GM12878 (cell line): ENCODE measurements at regions not wholly inside any gene's neighbourhood (a gene's known extent, or its start where the extent isn't known, plus 50 kb on each side); places are given as distances from the start of the nearest gene placed in this dataset.

Experiments
- ATAC-seq: fragments of 200-7000 bp; cut with Tn5 transposase; 3 replicates; pipeline ENCODE4 v1.9.1; 2020; ENCODE audit warnings: mild to moderate bottlenecking, moderate library complexity
- BruUV-seq: library from RNA; stranded (reverse); fragments of 400-500 nt; replicated peaks from 2 replicates; lab custom pipeline; 2021; lab: Mats Ljungman, UMichigan
- CTCF ChIA-PET: fragments of 300-600 bp; sonication (Branson Sonifier 250); formaldehyde crosslinking; extraction: SDS; loops from one replicate; lab custom pipeline; 2021; ENCODE audit warnings: inconsistent platforms; lab: Yijun Ruan, JAX
- POLR2A ChIA-PET: fragments of 350-600 bp; formaldehyde crosslinking; extraction: SDS; loops from one replicate; lab custom pipeline; 2021; ENCODE audit warnings: inconsistent platforms; lab: Charles Lee
- RAD21 ChIA-PET: fragments of 300-600 bp; sonication (Branson Sonifier 250); formaldehyde crosslinking; loops from one replicate; lab custom pipeline; 2023; ENCODE audit warnings: antibody characterized with exemption; ENCODE audit not compliant: unreplicated experiment; lab: Charles Lee
- SMC1A ChIA-PET: fragments of 300-600 bp; sonication (Branson Sonifier 250); formaldehyde crosslinking; loops from one replicate; lab custom pipeline; 2023; ENCODE audit not compliant: unreplicated experiment, uncharacterized antibody; lab: Charles Lee
- DNase-seq: peaks from one replicate; pipeline ENCODE4 v3.0.0-alpha.2; 2011; ENCODE audit warnings: low read depth, low spot score
- FAIRE-seq: peaks from 3 replicates; lab custom pipeline; 2011; peaks lifted over from hg19 to GRCh38; lab: Jason Lieb, UNC
- H2AFZ ChIP-seq: 2 replicates; pipeline ENCODE4 v1.6.0; 2011; ENCODE audit warnings: low read depth, low read length, control low read depth; ENCODE audit not compliant: control insufficient read depth
- H3K27ac ChIP-seq: 2 replicates; pipeline ENCODE4 v1.5.1; 2011; ENCODE audit warnings: control low read depth; ENCODE audit not compliant: control insufficient read depth, insufficient read depth
- H3K27me3 ChIP-seq, 2 experiments: replicated peaks in 1 of 2; 2 replicates each; pipeline versions ENCODE4 v1.6.0 to v1.6.1; 2011; ENCODE audit warnings: low read length in 1 of 2; ENCODE audit not compliant: control insufficient read depth in 2 of 2, insufficient read depth in 2 of 2
- H3K36me3 ChIP-seq, 2 experiments: 2 replicates each; pipeline ENCODE4 v1.5.1; 2011; ENCODE audit warnings: low read length in 1 of 2; ENCODE audit not compliant: control insufficient read depth in 2 of 2, insufficient read depth in 2 of 2
- H3K4me1 ChIP-seq: 2 replicates; pipeline ENCODE4 v1.6.1; 2011; ENCODE audit warnings: mild to moderate bottlenecking, low read length, moderate library complexity, mixed read lengths; ENCODE audit not compliant: control insufficient read depth, insufficient read depth
- H3K4me2 ChIP-seq: 2 replicates; pipeline ENCODE4 v1.6.0; 2011; ENCODE audit warnings: control low read depth; ENCODE audit not compliant: control insufficient read depth, insufficient read depth
- H3K4me3 ChIP-seq: fragments of 200-600 bp; sonication (generic); 2 replicates; pipeline ENCODE4 v1.5.1; 2016
- H3K79me2 ChIP-seq: 2 replicates; pipeline ENCODE4 v1.6.0; 2011; ENCODE audit warnings: low read length; ENCODE audit not compliant: control insufficient read depth, insufficient read depth
- H3K9ac ChIP-seq: 2 replicates; pipeline ENCODE4 v1.8.0; 2011; ENCODE audit warnings: low read length, control low read depth, mixed read lengths; ENCODE audit not compliant: control insufficient read depth, insufficient read depth
- H3K9me3 ChIP-seq: replicated peaks from 3 replicates; pipeline ENCODE4 v1.5.1; 2011; ENCODE audit warnings: mild to moderate bottlenecking, low read length; ENCODE audit not compliant: control insufficient read depth, insufficient read depth
- H4K20me1 ChIP-seq: 2 replicates; pipeline ENCODE4 v1.6.0; 2011; ENCODE audit not compliant: control insufficient read depth, insufficient read depth
- CBFB ChIP-seq: IDR thresholded peaks from 2 replicates; pipeline ENCODE4 v1.6.1; 2016; ENCODE audit warnings: antibody characterized with exemption, low read depth
- EED ChIP-seq: sonication (generic); IDR thresholded peaks from 2 replicates; pipeline ENCODE4 v1.6.1; 2016; ENCODE audit warnings: antibody characterized with exemption, low read depth
- JUNB ChIP-seq: IDR thresholded peaks from 2 replicates; pipeline ENCODE4 v1.6.1; 2016; ENCODE audit warnings: antibody characterized with exemption, mild to moderate bottlenecking
- KAT2A ChIP-seq: conservative IDR thresholded peaks from 2 replicates; pipeline ENCODE4 v1.6.1; 2011; ENCODE audit warnings: low read depth, low read length; ENCODE audit not compliant: control insufficient read depth
- KDM1A ChIP-seq: fragments of 200-600 bp; sonication (generic); IDR thresholded peaks from 2 replicates; pipeline ENCODE4 v1.6.1; 2016; ENCODE audit warnings: borderline replicate concordance
- KLF5 ChIP-seq: fragments of 450-650 bp; IDR thresholded peaks from 2 replicates; pipeline ENCODE4 v1.6.1; 2014; ENCODE audit warnings: mild to moderate bottlenecking; ENCODE audit not compliant: partially characterized antibody
- PML ChIP-seq: IDR thresholded peaks from 2 replicates; pipeline ENCODE4 v1.6.1; 2012; ENCODE audit warnings: low read length, inconsistent platforms
- PRDM15 ChIP-seq: fragments of 450-650 bp; formaldehyde crosslinking; IDR thresholded peaks from 2 replicates; pipeline ENCODE4 v1.4.0; 2020; ENCODE audit warnings: mild to moderate bottlenecking, moderate library complexity
- RAD21 ChIP-seq: IDR thresholded peaks from 2 replicates; pipeline ENCODE4 v1.6.1; 2011; ENCODE audit warnings: mild to moderate bottlenecking, low read depth, low read length, moderate library complexity; ENCODE audit not compliant: insufficient read depth
- SKIL ChIP-seq: fragments of 450-650 bp; IDR thresholded peaks from 2 replicates; pipeline ENCODE4 v1.6.1; 2017; ENCODE audit warnings: mild to moderate bottlenecking, low read depth, inconsistent platforms; ENCODE audit not compliant: poor library complexity, severe bottlenecking
- ZNF384 ChIP-seq: IDR thresholded peaks from 2 replicates; pipeline ENCODE4 v1.6.1; 2012; ENCODE audit warnings: low read depth, mild to moderate bottlenecking, low read length, improper control_type of control experiment, borderline replicate concordance
- ZNF687 ChIP-seq: fragments of 450-650 bp; IDR thresholded peaks from 2 replicates; pipeline ENCODE4 v1.6.1; 2017; ENCODE audit warnings: mild to moderate bottlenecking, moderate library complexity
- WGBS: methylation state at CpG from one replicate; pipeline ENCODE4 v1.1.6; 2016; ENCODE audit warnings: low lambda C conversion rate; ENCODE audit not compliant: insufficient replicate concordance, insufficient coverage; ENCODE audit errors: missing lambda C conversion rate; 5-methylcytosine and 5-hydroxymethylcytosine counted together
- in situ Hi-C: fragments of 300-500 bp; cut with MboI; formaldehyde crosslinking; loops from 9 replicates; pipeline ENCODE4 v1.14.3; 2018; ENCODE audit warnings: mixed read lengths
- intact Hi-C: fragments of 100-400 bp; cut with micrococcal nuclease; formaldehyde crosslinking; loops from one replicate; pipeline ENCODE4 v1.14.2; 2022; ENCODE audit not compliant: unreplicated experiment

GRCh38 chr17:71801301-71801700, 319.5 kb upstream of the SOX9 start (continued):
- no peak for TF ChIP-seq PRDM15
- TF ChIP-seq SKIL, result no peak
- no peak for TF ChIP-seq KAT2A
- TF ChIP-seq RAD21, result no peak
- TF ChIP-seq, all 136 proteins: peak for 0

GRCh38 chr17:71802663-71803062, 318.2 kb upstream of the SOX9 start:
- no peak overlapping the region for H3K4me3 ChIP-seq
- SMC1A ChIA-PET, result no interaction called here
- no TSS peak for BruUV-seq
- no peak overlapping the region for H3K27ac ChIP-seq
- no peaks in the 10 kb centered on the region for H3K79me2 ChIP-seq
- WGBS, result 59% methylated on average over 3 of the region's 3 CpGs
- CTCF ChIA-PET, result no interaction called here
- in situ Hi-C loops (no loop called here), intact Hi-C loops (no loop called here)
- RAD21 ChIA-PET, result no interaction called here
- no peaks in the 10 kb centered on the region for H3K36me3 ChIP-seq
- POLR2A ChIA-PET, result no interaction called here
- H3K27me3 ChIP-seq, result no peaks in the 10 kb centered on the region; a peak in 1 of 4 replicates
- FAIRE-seq (no peak), ATAC-seq (no peak), DNase-seq (no peak)
- H3K4me1 ChIP-seq, result no peaks in the 10 kb centered on the region
- H4K20me1 ChIP-seq, result no peaks in the 10 kb centered on the region
- no peak overlapping the region for H2AFZ ChIP-seq
- H3K4me2 ChIP-seq, result no peak overlapping the region
- no peaks in the 10 kb centered on the region for H3K9me3 ChIP-seq
- H3K9ac ChIP-seq, result no peak overlapping the region
- TF ChIP-seq KLF5 (no peak), JUNB (no peak), KDM1A (no peak), CBFB (no peak), PML (no peak), ZNF384 (no peak), ZNF687 (no peak), EED (no peak)
